ENCODE measurements at regions not wholly inside any gene's neighbourhood (a gene's known extent, or its start where the extent isn't known, plus 50 kb on each side); places are given as distances from the start of the nearest gene placed in this dataset.

DNA sequence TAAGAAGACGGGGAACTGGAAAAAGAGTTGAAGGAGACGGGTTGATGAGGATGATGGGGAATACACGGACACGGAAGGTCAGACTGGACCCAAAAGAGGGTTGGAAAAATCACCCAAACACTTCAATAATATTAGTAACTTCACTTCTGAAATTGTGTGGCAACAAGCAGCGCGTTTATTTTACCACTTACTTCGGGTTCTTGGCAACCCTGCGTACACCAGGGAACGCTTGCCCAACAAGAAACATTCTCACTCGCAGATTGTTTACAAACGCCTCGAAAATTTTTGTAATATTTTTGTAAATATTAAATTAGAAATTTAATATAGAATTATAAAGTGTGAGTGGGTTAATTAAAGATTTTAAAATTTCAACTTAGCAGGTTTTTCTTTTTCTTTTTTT is 99.5 kb downstream of the CEBPB start:
- Histone ChIP-seq H3K36me3 (ENCODE audit: control insufficient read depth in 2 of 3, insufficient read depth in 3 of 3, low read length in 3 of 3) (no peaks in the 10 kb centered on the region), H3K27ac (ENCODE audit: low read depth in 2 of 2, low read length in 2 of 2) (no peak overlapping the region), H3K9me3 (ENCODE audit: control insufficient read depth in 2 of 3, insufficient read depth in 1 of 3, low read length in 3 of 3) (no peaks in the 10 kb centered on the region), H3K4me3 (ENCODE audit: low read length in 3 of 3) (no peak overlapping the region), H3K9ac (ENCODE audit: low read length in 3 of 3) (no peak overlapping the region), H3K27me3 (ENCODE audit: control insufficient read depth, insufficient read depth, low read length) (no peaks in the 10 kb centered on the region), H3K4me1 (ENCODE audit: control insufficient read depth in 2 of 3, insufficient read depth in 2 of 3, low read depth in 1 of 3, low read length in 3 of 3) (peaks cover 0 to 13% (median 9%) of the 10 kb centered on the region in 3 donors)
- no peak for TF ChIP-seq CTCF (IDR thresholded peaks at IDR 0.05; ENCODE audit: borderline replicate concordance, extremely low read depth, insufficient read depth)
- intact Hi-C loops (cut with DNase I), result no loop called here
- FAIRE-seq (no peak), DNase-seq (no peak)

- no peak for FAIRE-seq
- Histone ChIP-seq H3K27me3 (ENCODE audit: control insufficient read depth, insufficient read depth, low read length) (no peaks in the 10 kb centered on the region), H3K27ac (ENCODE audit: low read depth in 2 of 2, low read length in 2 of 2) (no peak overlapping the region), H3K36me3 (ENCODE audit: control insufficient read depth in 2 of 3, insufficient read depth in 3 of 3, low read length in 3 of 3) (no peaks in the 10 kb centered on the region), H3K9me3 (ENCODE audit: control insufficient read depth in 2 of 3, insufficient read depth in 1 of 3, low read length in 3 of 3) (no peaks in the 10 kb centered on the region), H3K4me1 (ENCODE audit: control insufficient read depth in 2 of 3, insufficient read depth in 2 of 3, low read depth in 1 of 3, low read length in 3 of 3) (peaks cover 0 to 13% (median 8%) of the 10 kb centered on the region in 3 donors), H3K4me3 (ENCODE audit: low read length in 3 of 3) (no peak overlapping the region), H3K9ac (ENCODE audit: low read length in 3 of 3) (no peak overlapping the region)
- peak in 1 of 5 donors; percentile 32 for DNase-seq
- no peak for TF ChIP-seq CTCF (IDR thresholded peaks at IDR 0.05; ENCODE audit: borderline replicate concordance, extremely low read depth, insufficient read depth)
- intact Hi-C loops (cut with DNase I), result no loop called here
Observed at GRCh38 chr20:50290808-50291207, 100.2 kb downstream of the CEBPB start.

- peak overlapping the region; percentile 38 to 40 for H3K27ac ChIP-seq (ENCODE audit: low read depth in 2 of 2, low read length in 2 of 2)
- H3K4me1 ChIP-seq (ENCODE audit: control insufficient read depth in 2 of 3, insufficient read depth in 2 of 3, low read depth in 1 of 3, low read length in 3 of 3), result peaks cover 0 to 13% (median 6%) of the 10 kb centered on the region in 3 donors
- H3K27me3 ChIP-seq (ENCODE audit: control insufficient read depth, insufficient read depth, low read length), result no peaks in the 10 kb centered on the region
- peak in 1 of 5 donors; percentile 57 for DNase-seq
- H3K9ac ChIP-seq (ENCODE audit: low read length in 3 of 3), result peak overlapping the region in 1 of 3 donors; percentile 16
- FAIRE-seq, result no peak
- no peaks in the 10 kb centered on the region for H3K9me3 ChIP-seq (ENCODE audit: control insufficient read depth in 2 of 3, insufficient read depth in 1 of 3, low read length in 3 of 3)
- intact Hi-C loops (cut with DNase I), result no loop called here
- no peak for TF ChIP-seq CTCF (IDR thresholded peaks at IDR 0.05; ENCODE audit: borderline replicate concordance, extremely low read depth, insufficient read depth)
- no peaks in the 10 kb centered on the region for H3K36me3 ChIP-seq (ENCODE audit: control insufficient read depth in 2 of 3, insufficient read depth in 3 of 3, low read length in 3 of 3)
- no peak overlapping the region for H3K4me3 ChIP-seq (ENCODE audit: low read length in 3 of 3)
Observed at GRCh38 chr20:50291254-50292078, 100.8 kb downstream of the CEBPB start.

Data from kidney (tissue), 13 donors.